Tibial nerve (tissue), 4 donors: ENCODE measurements at regions not wholly inside any gene's neighbourhood (a gene's known extent, or its start where the extent isn't known, plus 50 kb on each side); places are given as distances from the start of the nearest gene placed in this dataset.

Experiments used
- DNase-seq, 2 donors: peaks; one replicate each; pipeline ENCODE4 v3.0.0-alpha.2; 2019; ENCODE audit warnings: low spot score in 2 of 2
- H3K27ac ChIP-seq, 4 donors: fragments of 200-600 bp; sonication (generic) in 3 of 4; one replicate each; pipeline ENCODE4 v1.5.1; 2017 to 2019; ENCODE audit warnings: mild to moderate bottlenecking in 1 of 4
- H3K27me3 ChIP-seq, 2 donors: fragments of 200-600 bp; sonication (generic) in 1 of 2; one replicate each; pipeline versions ENCODE4 v1.5.1 to v1.6.0; 2017 to 2019
- H3K36me3 ChIP-seq, 3 donors: fragments of 200-600 bp; sonication (generic); one replicate each; pipeline ENCODE4 v1.5.1; 2018 to 2019
- H3K4me1 ChIP-seq, 4 donors: fragments of 200-600 bp; sonication (generic) in 3 of 4; one replicate each; pipeline ENCODE4 v1.5.1; 2017 to 2019
- H3K4me3 ChIP-seq, 4 donors: fragments of 200-600 bp; sonication (generic) in 3 of 4; one replicate each; pipeline ENCODE4 v1.5.1; 2017 to 2019; ENCODE audit warnings: mild to moderate bottlenecking in 1 of 4, moderate library complexity in 1 of 4
- H3K9me3 ChIP-seq, 4 donors: fragments of 200-600 bp; sonication (generic) in 3 of 4; one replicate each; pipeline ENCODE4 v1.5.1; 2017 to 2019
- CTCF ChIP-seq, 5 experiments: fragments of 200-600 bp in 3 of 5; fragments of 450-650 bp in 2 of 5; sonication (generic) in 3 of 5; IDR thresholded peaks; one replicate each; pipeline ENCODE4 v1.5.1; 2016 to 2019; ENCODE audit warnings: antibody characterized with exemption in 5 of 5, mild to moderate bottlenecking in 3 of 5, moderate library complexity in 2 of 5
- EP300 ChIP-seq, 2 donors: sonication (generic); formaldehyde crosslinking; IDR thresholded peaks; one replicate each; pipeline ENCODE4 v1.6.1; 2017; ENCODE audit warnings: antibody characterized with exemption in 2 of 2, mild to moderate bottlenecking in 1 of 2
- POLR2A ChIP-seq, 2 donors: fragments of 450-650 bp; IDR thresholded peaks; one replicate each; pipeline ENCODE4 v1.6.1; 2017; ENCODE audit warnings: antibody characterized with exemption in 2 of 2, mild to moderate bottlenecking in 2 of 2, moderate library complexity in 2 of 2
- WGBS, 2 donors: methylation state at CpG; one replicate each; pipeline ENCODE4 v1.1.5; 2018; 5-methylcytosine and 5-hydroxymethylcytosine counted together

- Histone ChIP-seq H3K4me3 (no peak overlapping the region), H3K27me3 (no peaks in the 10 kb centered on the region), H3K9me3 (no peaks in the 10 kb centered on the region), H3K4me1 (no peaks in the 10 kb centered on the region), H3K36me3 (no peaks in the 10 kb centered on the region), H3K27ac (no peak overlapping the region)
- DNase-seq = no peak
- TF ChIP-seq POLR2A (IDR thresholded peaks at IDR 0.05) (no peak), EP300 (IDR thresholded peaks at IDR 0.05) (no peak), CTCF (IDR thresholded peaks at IDR 0.05) (no peak)
- WGBS, 2 donors = 66 to 68% methylated on average over 3 of the region's 3 CpGs
These were observed 327.2 kb upstream of the TSHZ3 start for GRCh38 chr19:31676271-31677004.

DNA sequence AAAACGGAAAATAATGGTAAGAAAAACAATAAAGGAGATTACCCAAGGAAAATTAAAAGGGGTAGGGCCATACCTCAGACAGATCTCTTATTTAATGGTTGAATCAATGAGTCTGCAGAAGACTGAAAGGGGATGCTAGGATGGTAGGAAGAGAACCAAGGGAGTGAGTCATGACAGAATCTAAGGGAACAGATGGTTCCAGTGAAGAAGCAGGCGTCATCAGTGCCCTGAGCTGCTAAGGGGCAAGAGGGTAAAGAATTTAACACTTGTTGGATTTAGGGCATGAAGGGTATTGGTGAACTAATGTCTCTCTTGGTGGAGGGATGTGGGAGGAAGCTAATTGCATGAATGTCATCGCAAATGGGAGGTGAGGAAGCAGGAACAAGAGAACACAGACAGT lies 329.2 kb upstream of the TSHZ3 start:
- Histone ChIP-seq H3K36me3 (no peaks in the 10 kb centered on the region), H3K4me1 (no peaks in the 10 kb centered on the region), H3K27ac (no peak overlapping the region), H3K9me3 (no peaks in the 10 kb centered on the region), H3K4me3 (no peak overlapping the region), H3K27me3 (no peaks in the 10 kb centered on the region)
- no peak for TF ChIP-seq EP300 (IDR thresholded peaks at IDR 0.05)
- TF ChIP-seq POLR2A (IDR thresholded peaks at IDR 0.05) = no peak
- TF ChIP-seq CTCF (IDR thresholded peaks at IDR 0.05) = no peak
- 66 to 69% methylated on average over 3 of the region's 3 CpGs for WGBS, 2 donors
- no peak for DNase-seq

DNA sequence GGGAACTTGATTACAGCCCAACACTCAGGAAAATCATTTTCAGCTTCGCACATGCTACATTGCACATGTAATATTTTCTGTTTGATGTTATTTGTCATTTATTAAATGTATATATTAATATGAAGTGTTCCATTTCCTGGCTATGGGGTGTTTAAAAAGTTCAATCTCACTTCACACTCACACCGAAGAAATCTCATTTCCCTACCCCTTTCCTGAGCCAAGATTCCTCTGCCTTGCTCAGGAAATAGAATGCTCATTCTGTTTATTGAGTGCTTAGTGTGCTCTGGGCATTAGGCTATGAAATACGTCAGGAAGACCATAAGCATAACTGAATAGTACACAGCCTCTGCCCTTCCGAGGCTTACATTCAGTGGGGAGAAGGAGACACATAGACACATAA lies 331.9 kb upstream of the TSHZ3 start:
- Histone ChIP-seq H3K36me3 (no peaks in the 10 kb centered on the region), H3K27ac (no peak overlapping the region), H3K27me3 (no peaks in the 10 kb centered on the region), H3K4me1 (no peaks in the 10 kb centered on the region), H3K4me3 (no peak overlapping the region), H3K9me3 (no peaks in the 10 kb centered on the region)
- no peak for DNase-seq
- no peak for TF ChIP-seq POLR2A (IDR thresholded peaks at IDR 0.05)
- no peak for TF ChIP-seq EP300 (IDR thresholded peaks at IDR 0.05)
- TF ChIP-seq CTCF (IDR thresholded peaks at IDR 0.05) = no peak
- 59 to 60% methylated on average over 4 of the region's 4 CpGs for WGBS, 2 donors

DNA sequence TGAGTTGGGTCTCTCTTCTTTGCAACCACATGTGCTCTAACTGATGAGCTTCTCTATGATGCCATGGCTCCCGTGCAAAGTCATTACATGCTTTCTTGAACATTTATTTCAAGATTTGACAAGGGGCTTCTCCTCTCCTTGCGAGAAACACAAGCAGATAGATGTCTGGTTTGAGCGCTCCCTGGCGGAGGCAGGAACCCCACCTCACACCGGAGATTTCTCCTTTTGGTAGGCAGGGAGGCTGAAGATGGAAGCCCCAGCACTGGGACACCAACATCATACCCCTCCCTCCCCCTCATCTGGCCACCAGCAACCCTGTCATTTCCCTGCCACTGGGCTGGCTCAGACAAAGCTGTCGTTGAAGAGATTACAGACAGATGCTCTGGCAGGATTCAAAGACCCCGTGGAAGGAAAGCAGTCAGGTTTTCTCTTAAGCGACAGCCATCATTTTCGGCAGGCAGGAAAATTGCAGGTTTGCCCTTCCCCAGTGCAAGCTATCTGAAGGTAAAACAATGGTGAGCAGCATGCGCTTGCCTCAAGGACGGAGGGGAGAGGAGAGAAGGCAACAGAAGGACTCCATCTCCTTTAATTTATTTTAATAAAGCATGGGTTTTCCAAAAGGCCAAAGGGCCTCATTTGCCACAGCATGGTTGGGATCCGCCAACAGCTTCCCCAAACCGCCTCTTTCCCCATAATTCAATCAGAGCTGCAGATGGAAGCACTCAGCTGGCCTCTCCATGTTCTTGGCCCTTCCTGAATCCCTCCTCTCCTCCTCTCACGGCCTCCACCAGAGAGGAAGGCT lies 344.1 kb upstream of the TSHZ3 start:
- Histone ChIP-seq H3K4me3 (no peak overlapping the region), H3K4me1 (no peaks in the 10 kb centered on the region), H3K9me3 (peaks cover 0 to 7% (median 2%) of the 10 kb centered on the region in 4 donors), H3K27me3 (no peaks in the 10 kb centered on the region), H3K27ac (no peak overlapping the region), H3K36me3 (no peaks in the 10 kb centered on the region)
- 81 to 83% methylated on average over 14 of the region's 14 CpGs for WGBS, 2 donors
- TF ChIP-seq POLR2A (IDR thresholded peaks at IDR 0.05) (no peak), EP300 (IDR thresholded peaks at IDR 0.05) (no peak), CTCF (IDR thresholded peaks at IDR 0.05) (no peak)
- no peak for DNase-seq

DNA sequence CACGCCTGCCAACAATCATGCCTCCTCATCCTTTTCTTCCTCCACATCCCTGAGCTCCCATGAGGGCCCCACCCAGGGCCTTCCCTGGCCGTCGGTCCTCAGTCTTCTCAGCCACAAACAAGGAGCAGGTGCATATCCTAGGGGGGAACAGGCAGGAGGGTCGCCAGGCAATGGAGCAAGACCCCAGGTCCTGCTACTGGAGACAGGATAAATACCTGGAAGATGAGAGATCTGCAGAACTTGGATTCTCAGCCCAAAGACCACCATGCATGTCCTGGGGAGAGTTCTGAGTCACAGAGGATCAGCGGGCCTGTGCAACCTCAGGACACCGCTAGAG lies 344.7 kb upstream of the TSHZ3 start:
- no peak overlapping the region for H3K4me3 ChIP-seq
- no peaks in the 10 kb centered on the region for H3K4me1 ChIP-seq
- peaks cover 0 to 5% (median 0%) of the 10 kb centered on the region in 4 donors for H3K9me3 ChIP-seq
- no peak overlapping the region for H3K27ac ChIP-seq
- no peak for DNase-seq
- H3K36me3 ChIP-seq = no peaks in the 10 kb centered on the region
- H3K27me3 ChIP-seq = no peaks in the 10 kb centered on the region
- no peak for TF ChIP-seq POLR2A (IDR thresholded peaks at IDR 0.05)
- no peak for TF ChIP-seq EP300 (IDR thresholded peaks at IDR 0.05)
- TF ChIP-seq CTCF (IDR thresholded peaks at IDR 0.05) = no peak
- 60 to 77% methylated on average over 6 of the region's 6 CpGs for WGBS, 2 donors
